ENCODE measurements at regions not wholly inside any gene's neighbourhood (a gene's known extent, or its start where the extent isn't known, plus 50 kb on each side); places are given as distances from the start of the nearest gene placed in this dataset.
A peak's percentile ranks its signal among the peaks of the same experiment; 100 is the strongest.

GRCh38 chr3:124451630-124452317 lies 278.5 kb upstream of the UMPS start:
- no peak for DNase-seq

GRCh38 chr3:124453189-124453588 lies 277.1 kb upstream of the UMPS start:
- no peak for DNase-seq

- DNase-seq: peak; percentile 4
Observed at GRCh38 chr3:124455891-124456290, 274.4 kb upstream of the UMPS start.

GRCh38 chr3:124456506-124456905 lies 273.7 kb upstream of the UMPS start:
- no peak for DNase-seq

GRCh38 chr3:124459678-124460077 lies 270.6 kb upstream of the UMPS start:
- no peak for DNase-seq

- no peak for DNase-seq
Observed at GRCh38 chr3:124461126-124461525, 269.1 kb upstream of the UMPS start.

- DNase-seq: no peak
Observed at GRCh38 chr3:124461838-124462632, 268.2 kb upstream of the UMPS start.

GRCh38 chr3:124463234-124463633 lies 267.0 kb upstream of the UMPS start:
- no peak for DNase-seq

GRCh38 chr3:124467980-124468902 lies 262.0 kb upstream of the UMPS start:
- DNase-seq: peak; percentile 51

GRCh38 chr3:124469555-124469954 lies 260.7 kb upstream of the UMPS start:
- no peak for DNase-seq

- DNase-seq: no peak
Observed at GRCh38 chr3:124478830-124479229, 251.4 kb upstream of the UMPS start.

GRCh38 chr3:124483915-124484470 lies 246.3 kb upstream of the UMPS start:
- no peak for DNase-seq

GRCh38 chr3:124486324-124486723 lies 243.9 kb upstream of the UMPS start:
- no peak for DNase-seq

- DNase-seq: no peak
Observed at GRCh38 chr3:124489506-124489905, 240.7 kb upstream of the UMPS start.

GRCh38 chr3:124491098-124491497 lies 239.2 kb upstream of the UMPS start:
- no peak for DNase-seq

- no peak for DNase-seq
Observed at GRCh38 chr3:124491875-124492274, 238.4 kb upstream of the UMPS start.

GRCh38 chr3:124492824-124493223 lies 237.4 kb upstream of the UMPS start:
- DNase-seq: peak; percentile 22

GRCh38 chr3:124496061-124496460 lies 234.2 kb upstream of the UMPS start:
- no peak for DNase-seq

GRCh38 chr3:124497487-124497886 lies 232.8 kb upstream of the UMPS start:
- DNase-seq: no peak

- no peak for DNase-seq
Observed at GRCh38 chr3:124498891-124499290, 231.4 kb upstream of the UMPS start.

GRCh38 chr3:124504332-124505059 lies 225.8 kb upstream of the UMPS start:
- peak; percentile 80 for DNase-seq

- no peak for DNase-seq
Observed at GRCh38 chr3:124509884-124510283, 220.4 kb upstream of the UMPS start.
